Natural killer cell (primary cell): ENCODE measurements at regions not wholly inside any gene's neighbourhood (a gene's known extent, or its start where the extent isn't known, plus 50 kb on each side); places are given as distances from the start of the nearest gene placed in this dataset.

ENCODE experiments used
- ATAC-seq, 3 donors: fragments of 150-1000 bp in 2 of 3; fragments of 200-7000 bp in 1 of 3; cut with Tn5 transposase; 1 replicate in 1 of 3; 2 replicates in 2 of 3; pipeline ENCODE4 v1.10.0; 2021; ENCODE audit warnings: mild to moderate bottlenecking in 2 of 3, moderate library complexity in 2 of 3
- DNase-seq, 2 donors: peaks; one replicate each; pipeline versions ENCODE4 v3.0.0 to v3.0.0-alpha.2; 2013 to 2021; ENCODE audit warnings: mixed read lengths in 1 of 2
- H3K27ac ChIP-seq: one replicate; pipeline ENCODE4 v1.5.1; 2013; ENCODE audit warnings: mild to moderate bottlenecking, low read length
- H3K27me3 ChIP-seq: one replicate; pipeline ENCODE4 v1.6.1; 2013; ENCODE audit warnings: low read length; ENCODE audit not compliant: control insufficient read depth, insufficient read depth
- H3K36me3 ChIP-seq: one replicate; pipeline ENCODE4 v1.6.1; 2013; ENCODE audit warnings: low read length; ENCODE audit not compliant: control insufficient read depth, insufficient read depth
- H3K4me1 ChIP-seq: one replicate; pipeline ENCODE4 v1.6.1; 2013; ENCODE audit warnings: low read length; ENCODE audit not compliant: control insufficient read depth, insufficient read depth
- H3K4me3 ChIP-seq: one replicate; pipeline ENCODE4 v1.5.1; 2013; ENCODE audit warnings: low read length
- H3K9me3 ChIP-seq: one replicate; pipeline ENCODE4 v1.6.1; 2013; ENCODE audit warnings: low read length; ENCODE audit not compliant: control insufficient read depth, insufficient read depth
- H3K27ac Mint-ChIP-seq, 2 donors: one replicate each; pipeline ENCODE4 v1.8.0; 2022; ENCODE audit warnings: mild to moderate bottlenecking in 2 of 2, mixed read lengths in 2 of 2, moderate library complexity in 1 of 2
- H3K27me3 Mint-ChIP-seq, 2 donors: one replicate each; pipeline ENCODE4 v1.8.0; 2022; ENCODE audit warnings: low read depth in 2 of 2, mixed read lengths in 2 of 2
- H3K36me3 Mint-ChIP-seq: one replicate; pipeline ENCODE4 v1.8.0; 2022; ENCODE audit warnings: mixed read lengths
- H3K4me1 Mint-ChIP-seq, 2 donors: one replicate each; pipeline ENCODE4 v1.8.0; 2022; ENCODE audit warnings: mixed read lengths in 2 of 2
- H3K4me3 Mint-ChIP-seq: one replicate; pipeline ENCODE4 v1.8.0; 2022; ENCODE audit warnings: mild to moderate bottlenecking, moderate library complexity, mixed read lengths
- H3K9me3 Mint-ChIP-seq, 2 donors: one replicate each; pipeline ENCODE4 v1.8.0; 2022; ENCODE audit warnings: mixed read lengths in 2 of 2
- CTCF ChIP-seq: fragments of 200-600 bp; IDR thresholded peaks from one replicate; pipeline ENCODE4 v1.8.0; 2022; ENCODE audit warnings: antibody characterized with exemption
- WGBS: methylation state at CpG from one replicate; pipeline ENCODE4 v1.1.7; 2013; ENCODE audit warnings: missing lambda C conversion rate; ENCODE audit not compliant: insufficient coverage; 5-methylcytosine and 5-hydroxymethylcytosine counted together
- intact Hi-C: fragments of 100-400 bp; cut with micrococcal nuclease; formaldehyde crosslinking; loops from one replicate; pipeline ENCODE4 v1.14.2; 2022

DNA sequence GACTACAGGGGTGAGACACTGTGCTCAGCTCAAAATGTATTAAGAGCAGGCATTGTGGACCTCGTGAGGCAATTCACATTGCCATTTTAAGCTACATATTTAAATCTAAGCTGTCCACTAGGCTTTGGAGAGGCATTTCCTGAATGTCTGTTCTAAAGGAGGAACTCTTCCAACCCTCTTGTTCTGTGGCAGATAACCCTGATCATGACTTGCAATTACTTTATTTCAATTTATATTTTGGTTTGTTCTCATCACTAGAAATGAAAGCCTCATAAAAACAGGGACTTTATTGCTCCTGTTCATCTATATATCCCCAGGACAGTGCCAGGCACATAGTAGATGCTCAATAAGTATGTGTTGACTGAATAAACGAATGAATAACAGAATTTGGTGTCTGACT is 84.0 kb upstream of the SALL4 start:
- no peak overlapping the region for H3K27ac ChIP-seq
- no peaks in the 10 kb centered on the region for H3K4me1 ChIP-seq
- 55% methylated on average over 2 of the region's 2 CpGs for WGBS
- H3K9me3 Mint-ChIP-seq, result no peaks in the 10 kb centered on the region
- no peak overlapping the region for H3K27ac Mint-ChIP-seq
- no peak for TF ChIP-seq CTCF
- intact Hi-C loops, result no loop called here
- no peak for DNase-seq
- no peaks in the 10 kb centered on the region for H3K27me3 ChIP-seq
- H3K27me3 Mint-ChIP-seq, result no peaks in the 10 kb centered on the region
- H3K4me3 ChIP-seq, result no peak overlapping the region
- no peaks in the 10 kb centered on the region for H3K36me3 Mint-ChIP-seq
- no peaks in the 10 kb centered on the region for H3K4me1 Mint-ChIP-seq
- ATAC-seq, result no peak
- H3K9me3 ChIP-seq, result no peaks in the 10 kb centered on the region
- no peak overlapping the region for H3K4me3 Mint-ChIP-seq
- no peaks in the 10 kb centered on the region for H3K36me3 ChIP-seq

GRCh38 chr20:51884561-51884960 is 82.2 kb upstream of the SALL4 start:
- H3K27ac Mint-ChIP-seq, result no peak overlapping the region
- no peaks in the 10 kb centered on the region for H3K4me1 ChIP-seq
- no peaks in the 10 kb centered on the region for H3K27me3 ChIP-seq
- no peaks in the 10 kb centered on the region for H3K27me3 Mint-ChIP-seq
- WGBS, result 80% methylated on average over 4 of the region's 5 CpGs
- H3K9me3 ChIP-seq, result no peaks in the 10 kb centered on the region
- H3K36me3 Mint-ChIP-seq, result no peaks in the 10 kb centered on the region
- H3K4me3 Mint-ChIP-seq, result no peak overlapping the region
- TF ChIP-seq CTCF, result no peak
- DNase-seq, result no peak
- intact Hi-C loops, result no loop called here
- ATAC-seq, result no peak
- H3K4me1 Mint-ChIP-seq, result no peaks in the 10 kb centered on the region
- H3K27ac ChIP-seq, result no peak overlapping the region
- no peaks in the 10 kb centered on the region for H3K36me3 ChIP-seq
- H3K9me3 Mint-ChIP-seq, result no peaks in the 10 kb centered on the region
- no peak overlapping the region for H3K4me3 ChIP-seq

DNA sequence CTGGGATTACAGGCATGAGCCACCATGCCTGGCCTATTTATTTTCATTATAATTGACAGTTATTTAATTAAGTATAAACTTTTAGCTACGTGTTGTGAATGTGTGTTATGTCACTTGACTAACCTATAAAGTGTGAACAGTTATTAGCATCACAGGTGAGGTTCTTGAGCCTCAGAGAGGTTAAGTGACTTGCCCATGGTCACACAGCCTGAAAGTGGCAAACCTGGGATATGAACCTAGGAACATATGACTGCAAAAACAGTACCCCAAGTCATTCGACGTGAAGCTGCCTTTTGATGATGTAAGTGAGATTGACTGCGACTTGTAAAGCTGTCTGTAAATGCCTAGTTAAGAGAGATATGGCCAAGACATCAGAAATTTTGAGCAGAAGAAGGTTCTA is 77.9 kb upstream of the SALL4 start:
- no peak overlapping the region for H3K4me3 ChIP-seq
- H3K4me1 ChIP-seq, result no peaks in the 10 kb centered on the region
- H3K36me3 ChIP-seq, result no peaks in the 10 kb centered on the region
- H3K27me3 ChIP-seq, result no peaks in the 10 kb centered on the region
- no peaks in the 10 kb centered on the region for H3K9me3 ChIP-seq
- DNase-seq, result no peak
- H3K4me1 Mint-ChIP-seq, result peaks cover 6 to 8% of the 10 kb centered on the region in 2 donors
- TF ChIP-seq CTCF, result no peak
- 84% methylated on average over 4 of the region's 4 CpGs for WGBS
- H3K27me3 Mint-ChIP-seq, result no peaks in the 10 kb centered on the region
- H3K9me3 Mint-ChIP-seq, result no peaks in the 10 kb centered on the region
- no peaks in the 10 kb centered on the region for H3K36me3 Mint-ChIP-seq
- no peak overlapping the region for H3K4me3 Mint-ChIP-seq
- intact Hi-C loops, result no loop called here
- no peak overlapping the region for H3K27ac Mint-ChIP-seq
- no peak for ATAC-seq
- H3K27ac ChIP-seq, result no peak overlapping the region

DNA sequence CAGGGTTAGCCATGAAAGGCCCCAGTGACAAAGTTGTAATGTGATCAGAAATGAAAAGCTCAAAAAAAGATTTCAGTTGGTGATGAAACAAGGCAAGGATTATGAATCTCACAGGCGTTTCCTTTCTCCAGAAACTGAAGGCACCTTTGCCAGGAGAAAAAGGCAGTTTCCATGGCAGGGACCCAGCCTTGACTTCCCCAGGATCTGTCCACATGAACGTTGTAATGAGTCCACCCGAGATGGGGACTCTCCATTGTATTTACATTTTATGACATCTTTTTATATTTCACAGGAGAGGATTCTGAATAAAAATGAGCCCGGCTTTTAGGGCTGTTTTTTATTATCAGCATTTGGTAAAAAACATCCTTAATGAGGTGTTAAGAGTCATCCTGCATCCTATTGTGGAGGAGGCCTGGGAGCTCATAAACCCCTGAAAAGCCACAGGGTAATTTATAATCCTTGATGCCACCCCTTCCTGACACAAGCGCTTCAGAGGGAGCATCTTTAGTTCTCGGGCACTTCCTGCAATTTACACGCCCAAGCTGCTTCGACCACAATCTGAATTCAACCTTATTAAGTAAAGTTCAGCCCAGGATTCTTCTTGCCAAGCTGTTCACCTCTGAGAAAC is 74.1 kb upstream of the SALL4 start:
- H3K9me3 ChIP-seq, result no peaks in the 10 kb centered on the region
- TF ChIP-seq CTCF, result no peak
- Mint-ChIP-seq H3K36me3 (no peaks in the 10 kb centered on the region), H3K4me3 (no peak overlapping the region), H3K4me1 (peaks cover 6 to 8% of the 10 kb centered on the region in 2 donors), H3K27ac (peak overlapping the region in 1 of 2 donors; percentile 30), H3K9me3 (no peaks in the 10 kb centered on the region), H3K27me3 (no peaks in the 10 kb centered on the region)
- DNase-seq (no peak), ATAC-seq (no peak)
- 31% methylated on average over 8 of the region's 8 CpGs for WGBS
- no peaks in the 10 kb centered on the region for H3K36me3 ChIP-seq
- H3K4me1 ChIP-seq, result no peaks in the 10 kb centered on the region
- intact Hi-C loops, result no loop called here
- no peaks in the 10 kb centered on the region for H3K27me3 ChIP-seq
- no peak overlapping the region for H3K4me3 ChIP-seq
- H3K27ac ChIP-seq, result no peak overlapping the region
